Small intestine (tissue), 7 donors: ENCODE measurements at regions not wholly inside any gene's neighbourhood (a gene's known extent, or its start where the extent isn't known, plus 50 kb on each side); places are given as distances from the start of the nearest gene placed in this dataset.

Experiments
- DNase-seq, 2 donors: peaks; one replicate each; pipeline versions ENCODE4 v3.0.0 to v3.0.0-alpha.2; 2013
- FAIRE-seq: peaks from 2 replicates; lab custom pipeline; 2012; peaks lifted over from hg19 to GRCh38; lab: Jason Lieb, UNC
- H3K27ac ChIP-seq, 3 donors: one replicate each; pipeline ENCODE4 v1.5.1; 2013; ENCODE audit warnings: low read length in 2 of 3, mild to moderate bottlenecking in 2 of 3, control low read depth in 1 of 3, inconsistent platforms in 1 of 3, low read depth in 1 of 3, moderate library complexity in 1 of 3
- H3K27me3 ChIP-seq, 3 donors: one replicate each; pipeline ENCODE4 v1.6.1; 2013; ENCODE audit warnings: low read length in 3 of 3, inconsistent platforms in 1 of 3; ENCODE audit not compliant: control insufficient read depth in 3 of 3, insufficient read depth in 3 of 3
- H3K36me3 ChIP-seq, 3 donors: one replicate each; pipeline ENCODE4 v1.6.1; 2013; ENCODE audit warnings: low read length in 3 of 3, inconsistent platforms in 1 of 3, low read depth in 1 of 3, mild to moderate bottlenecking in 1 of 3, moderate library complexity in 1 of 3; ENCODE audit not compliant: control insufficient read depth in 3 of 3, insufficient read depth in 2 of 3
- H3K4me1 ChIP-seq, 3 donors: one replicate each; pipeline ENCODE4 v1.6.1; 2013; ENCODE audit warnings: low read length in 2 of 3, inconsistent platforms in 1 of 3, low read depth in 1 of 3, mild to moderate bottlenecking in 1 of 3, moderate library complexity in 1 of 3; ENCODE audit not compliant: control insufficient read depth in 3 of 3, insufficient read depth in 2 of 3
- H3K4me3 ChIP-seq, 3 donors: one replicate each; pipeline ENCODE4 v1.5.1; 2013; ENCODE audit warnings: low read length in 3 of 3, control low read depth in 1 of 3, inconsistent platforms in 1 of 3, low read depth in 1 of 3, mild to moderate bottlenecking in 1 of 3, moderate library complexity in 1 of 3
- H3K9me3 ChIP-seq, 2 donors: one replicate each; pipeline ENCODE4 v1.6.1; 2013; ENCODE audit warnings: low read depth in 1 of 2, low read length in 1 of 2; ENCODE audit not compliant: control insufficient read depth in 2 of 2, insufficient read depth in 1 of 2
- WGBS, 3 donors: extraction: QIAGEN DNeasy Blood & Tissue Kit; methylation state at CpG; one replicate each; pipeline ENCODE4 v1.1.7; 2013; 5-methylcytosine and 5-hydroxymethylcytosine counted together
- donor health status: healthy with polysubstance abuse.
- donor health status: control.
- donor health status: control.
- donor health status: Bipolar disorder and iron deficiency.
- donor health status: healthy.

DNA sequence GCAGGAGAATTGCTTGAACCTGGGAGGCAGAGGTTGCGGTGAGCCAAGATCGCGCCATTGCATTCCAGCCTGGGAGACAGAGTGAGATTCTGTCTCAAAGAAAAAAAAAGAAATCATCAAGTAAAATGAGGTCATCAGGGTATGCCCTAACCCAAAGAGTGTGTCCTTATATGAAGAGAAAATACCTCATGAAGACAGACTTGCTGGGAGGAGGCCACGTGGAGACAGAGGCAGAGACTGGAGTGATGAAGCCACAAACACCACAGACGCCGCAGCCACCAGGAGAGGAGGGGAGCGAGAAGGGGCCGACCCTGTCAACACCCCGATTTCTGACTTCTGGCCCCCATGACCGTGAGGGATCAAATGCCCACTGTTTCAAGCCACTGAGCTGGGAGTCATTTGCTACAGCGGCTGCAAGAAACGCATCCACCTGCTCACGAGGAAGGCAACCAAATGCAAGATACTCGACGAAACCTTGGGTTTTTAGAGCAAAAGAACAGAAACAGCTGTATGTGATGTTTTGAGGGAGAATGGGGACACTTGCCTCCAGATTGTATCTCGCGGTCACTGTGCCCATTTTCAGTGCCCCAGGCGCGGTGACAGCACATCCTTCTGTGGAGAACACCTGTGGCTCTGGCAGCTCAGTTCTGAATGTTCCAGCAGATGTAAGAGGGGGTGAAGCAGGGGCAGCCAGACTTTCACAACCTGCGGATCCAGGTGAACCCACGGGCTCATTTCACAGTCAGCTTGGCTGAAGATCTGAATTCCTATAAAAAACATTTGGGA, 1317.2 kb downstream of the TBC1D22A start:
- peaks cover 0 to 5% (median 0%) of the 10 kb centered on the region in 3 donors for H3K27me3 ChIP-seq
- no peak overlapping the region for H3K4me3 ChIP-seq
- H3K9me3 ChIP-seq: no peaks in the 10 kb centered on the region
- H3K27ac ChIP-seq: no peak overlapping the region
- no peak for DNase-seq
- H3K4me1 ChIP-seq: no peaks in the 10 kb centered on the region
- no peaks in the 10 kb centered on the region for H3K36me3 ChIP-seq
- FAIRE-seq: no peak
- 70 to 83% (median 81%) methylated on average over 21 of the region's 21 CpGs for WGBS, 3 donors

DNA sequence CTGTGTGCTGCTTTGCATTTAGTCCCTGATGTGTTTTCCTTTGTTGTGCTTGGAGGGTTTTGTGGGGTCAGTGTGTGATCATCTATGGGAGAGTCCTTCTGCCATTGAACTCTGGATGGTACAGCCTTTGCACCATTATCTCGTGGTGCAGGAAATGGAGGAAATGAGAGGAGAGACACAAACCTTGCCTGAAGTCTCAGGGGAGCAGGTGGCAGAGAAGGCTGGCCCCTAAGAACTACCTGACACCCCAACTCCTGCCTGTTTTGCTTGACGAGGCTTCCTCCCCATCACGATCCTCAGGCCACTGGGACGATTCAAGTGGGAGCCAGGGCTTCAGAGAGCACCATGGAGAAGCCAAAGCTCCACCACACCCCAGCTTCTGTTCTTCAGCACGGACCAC, 1316.4 kb downstream of the TBC1D22A start:
- Histone ChIP-seq H3K27ac (no peak overlapping the region), H3K9me3 (no peaks in the 10 kb centered on the region), H3K27me3 (peaks cover 0 to 5% (median 0%) of the 10 kb centered on the region in 3 donors), H3K4me3 (no peak overlapping the region), H3K36me3 (no peaks in the 10 kb centered on the region), H3K4me1 (no peaks in the 10 kb centered on the region)
- DNase-seq (no peak), FAIRE-seq (no peak)
- 60 to 72% (median 70%) methylated on average over 5 of the region's 5 CpGs for WGBS, 3 donors

DNA sequence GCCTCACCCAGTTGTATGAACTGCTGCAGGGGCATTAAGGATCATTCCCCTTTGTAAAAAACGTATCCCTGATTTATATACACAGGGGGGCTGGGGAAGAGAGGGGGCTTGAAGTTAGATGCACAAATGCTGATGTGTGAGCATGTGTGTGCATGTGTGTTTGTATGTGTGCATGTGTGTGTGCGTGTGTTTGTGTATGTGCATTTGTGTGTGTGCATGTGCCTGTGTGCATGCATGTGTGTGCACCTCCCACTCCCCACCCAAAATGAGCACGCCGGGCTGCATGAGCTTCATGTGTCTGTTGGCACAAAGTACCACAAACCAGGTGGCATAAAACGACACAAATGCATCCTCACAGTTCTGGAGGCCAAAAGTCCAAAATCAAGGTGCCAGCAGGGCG, 1315.2 kb downstream of the TBC1D22A start:
- Histone ChIP-seq H3K9me3 (no peaks in the 10 kb centered on the region), H3K36me3 (no peaks in the 10 kb centered on the region), H3K27ac (no peak overlapping the region), H3K4me1 (no peaks in the 10 kb centered on the region), H3K27me3 (peaks cover 0 to 5% (median 0%) of the 10 kb centered on the region in 3 donors), H3K4me3 (no peak overlapping the region)
- WGBS, 3 donors: 38 to 73% (median 49%) methylated on average over 6 of the region's 6 CpGs
- FAIRE-seq (no peak), DNase-seq (no peak)

DNA sequence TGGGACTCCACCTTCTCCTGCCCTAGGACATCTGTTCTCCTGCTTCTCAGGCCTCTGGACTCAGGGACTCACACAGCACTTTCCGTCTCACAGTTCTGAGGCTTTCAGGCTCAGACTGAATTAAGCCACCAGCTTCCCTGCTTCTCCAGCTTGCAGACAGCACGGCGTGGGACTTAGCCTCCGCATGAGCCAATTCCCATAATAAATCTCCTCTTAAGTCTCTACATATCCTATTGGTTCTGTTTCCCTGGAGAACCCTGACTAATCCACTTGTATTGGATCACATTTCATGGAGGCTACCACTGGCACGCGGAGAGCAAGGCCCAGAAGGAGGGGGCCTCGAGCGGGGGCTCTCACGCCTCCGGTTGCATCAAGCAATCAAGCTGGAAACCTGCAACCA, 1313.6 kb downstream of the TBC1D22A start:
- Histone ChIP-seq H3K9me3 (no peaks in the 10 kb centered on the region), H3K36me3 (no peaks in the 10 kb centered on the region), H3K27me3 (peaks cover 0 to 5% (median 0%) of the 10 kb centered on the region in 3 donors), H3K4me1 (no peaks in the 10 kb centered on the region), H3K4me3 (no peak overlapping the region), H3K27ac (no peak overlapping the region)
- DNase-seq: no peak
- 66 to 83% (median 77%) methylated on average over 10 of the region's 10 CpGs for WGBS, 3 donors
- FAIRE-seq: no peak

DNA sequence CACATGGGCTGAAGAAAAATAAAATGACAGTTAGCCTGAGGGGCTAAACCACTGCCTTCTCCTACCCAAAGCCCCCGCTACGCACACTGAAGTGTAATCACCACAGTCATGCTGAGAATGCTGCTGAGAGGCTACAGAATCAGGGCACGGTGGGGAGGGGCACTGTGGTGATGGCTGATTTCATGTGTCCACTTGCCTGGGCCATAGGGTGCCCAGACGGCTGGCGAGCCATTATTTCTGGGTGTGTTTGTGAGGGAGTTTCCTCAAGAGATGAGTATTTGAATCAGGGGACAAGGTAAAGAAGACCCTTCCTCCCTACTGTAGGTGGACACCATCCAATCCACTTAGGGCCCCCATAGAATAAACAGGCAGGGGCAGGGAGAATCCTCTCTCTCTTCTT, 1313.2 kb downstream of the TBC1D22A start:
- WGBS, 3 donors: 80 to 88% (median 87%) methylated on average over 5 of the region's 5 CpGs
- FAIRE-seq (no peak), DNase-seq (no peak)
- Histone ChIP-seq H3K9me3 (no peaks in the 10 kb centered on the region), H3K4me1 (no peaks in the 10 kb centered on the region), H3K27ac (no peak overlapping the region), H3K36me3 (no peaks in the 10 kb centered on the region), H3K27me3 (peaks cover 0 to 5% (median 0%) of the 10 kb centered on the region in 3 donors), H3K4me3 (no peak overlapping the region)

DNA sequence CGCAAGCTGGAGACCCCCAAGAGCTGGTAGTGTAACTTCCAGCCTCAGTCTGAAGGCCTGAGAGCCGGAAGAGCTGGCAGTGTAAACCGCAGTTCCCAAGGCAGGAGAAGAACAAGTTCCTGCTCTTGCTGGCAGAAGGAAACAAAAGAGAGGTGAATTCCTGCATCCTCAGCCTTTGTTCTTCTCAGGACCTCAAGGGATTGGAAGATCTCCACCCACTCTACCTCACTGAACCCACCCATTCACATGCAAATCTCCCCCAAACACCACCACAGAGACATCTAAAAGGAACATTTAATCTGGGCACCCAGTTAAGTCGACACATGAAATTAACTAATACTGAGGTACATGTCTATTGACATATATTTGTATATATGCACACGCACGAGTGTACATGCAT, 1310.3 kb downstream of the TBC1D22A start:
- Histone ChIP-seq H3K27ac (no peak overlapping the region), H3K27me3 (no peaks in the 10 kb centered on the region), H3K4me1 (no peaks in the 10 kb centered on the region), H3K9me3 (no peaks in the 10 kb centered on the region), H3K36me3 (no peaks in the 10 kb centered on the region), H3K4me3 (no peak overlapping the region)
- DNase-seq (no peak), FAIRE-seq (no peak)
- 62 to 64% (median 62%) methylated on average over 6 of the region's 6 CpGs for WGBS, 3 donors

DNA sequence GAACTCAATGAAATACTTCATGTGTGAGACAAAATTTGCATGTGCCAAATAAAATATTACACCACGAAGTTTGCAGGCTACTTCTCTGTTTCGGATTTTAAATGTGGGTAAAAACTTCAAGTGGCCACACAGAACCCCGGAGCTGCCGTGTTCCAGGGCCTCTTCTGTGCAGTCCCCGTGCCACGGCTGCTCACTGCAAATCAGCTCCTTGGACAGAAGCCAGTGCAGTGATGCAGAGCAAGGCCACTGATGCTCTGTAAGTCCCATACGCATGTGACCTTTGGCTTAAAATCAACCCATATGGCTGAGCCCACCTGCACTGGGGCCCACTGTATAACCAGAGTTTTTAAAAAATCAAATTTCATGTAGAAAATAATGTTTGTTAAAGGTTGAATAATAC, 1309.4 kb downstream of the TBC1D22A start:
- Histone ChIP-seq H3K27ac (no peak overlapping the region), H3K36me3 (no peaks in the 10 kb centered on the region), H3K4me1 (no peaks in the 10 kb centered on the region), H3K9me3 (no peaks in the 10 kb centered on the region), H3K27me3 (no peaks in the 10 kb centered on the region), H3K4me3 (no peak overlapping the region)
- no peak for DNase-seq
- no peak for FAIRE-seq
- 70 to 79% (median 71%) methylated on average over 7 of the region's 7 CpGs for WGBS, 3 donors

DNA sequence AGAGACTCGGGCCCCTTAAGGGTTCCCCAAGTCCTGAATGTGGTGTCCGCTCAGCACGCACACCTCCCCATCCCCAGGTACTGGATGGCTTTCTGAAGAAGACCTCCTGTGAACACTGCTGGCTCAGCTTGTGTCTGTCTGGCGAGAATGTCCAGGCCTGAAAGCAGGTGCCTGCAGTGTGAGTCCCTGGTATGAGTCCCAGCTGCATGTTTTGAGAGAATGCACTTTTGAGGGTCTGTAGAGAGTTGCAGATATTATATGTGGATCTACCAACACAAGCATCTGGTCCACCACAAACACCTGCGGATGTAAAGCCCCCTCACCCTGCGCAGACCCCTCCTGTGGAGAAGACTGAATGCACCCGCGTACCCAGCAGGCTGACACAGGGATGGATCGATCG, 1308.9 kb downstream of the TBC1D22A start:
- Histone ChIP-seq H3K36me3 (no peaks in the 10 kb centered on the region), H3K4me3 (no peak overlapping the region), H3K27me3 (no peaks in the 10 kb centered on the region), H3K27ac (no peak overlapping the region), H3K4me1 (no peaks in the 10 kb centered on the region), H3K9me3 (no peaks in the 10 kb centered on the region)
- DNase-seq: no peak
- no peak for FAIRE-seq
- WGBS, 3 donors: 81 to 88% (median 82%) methylated on average over 10 of the region's 10 CpGs

DNA sequence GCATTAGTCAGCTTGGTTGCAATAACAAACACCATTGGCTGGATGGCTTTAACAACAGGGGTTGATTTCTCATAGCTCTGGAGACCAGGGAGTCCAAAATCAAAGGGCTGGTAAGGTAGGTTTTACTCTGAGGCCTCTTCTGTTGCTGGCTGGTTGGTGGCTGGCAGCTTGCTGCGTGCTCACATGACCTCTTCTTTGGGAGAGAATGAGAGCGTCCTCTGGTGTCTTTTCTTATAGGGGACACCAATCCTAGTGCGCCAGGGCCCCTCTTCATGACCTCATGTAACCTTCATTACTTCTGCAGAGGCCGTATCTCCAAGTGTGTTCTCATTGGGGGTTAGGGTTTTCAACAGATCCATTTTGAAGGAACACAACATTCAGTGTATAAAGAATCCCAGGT, 1308.3 kb downstream of the TBC1D22A start:
- no peak for DNase-seq
- H3K36me3 ChIP-seq: no peaks in the 10 kb centered on the region
- no peaks in the 10 kb centered on the region for H3K27me3 ChIP-seq
- no peaks in the 10 kb centered on the region for H3K4me1 ChIP-seq
- no peak overlapping the region for H3K27ac ChIP-seq
- H3K4me3 ChIP-seq: no peak overlapping the region
- FAIRE-seq: no peak
- H3K9me3 ChIP-seq: no peaks in the 10 kb centered on the region
- WGBS, 3 donors: 74 to 88% (median 87%) methylated on average over 4 of the region's 4 CpGs
